ENCODE measurements at regions not wholly inside any gene's neighbourhood (a gene's known extent, or its start where the extent isn't known, plus 50 kb on each side); places are given as distances from the start of the nearest gene placed in this dataset.

GRCh38 chr1:82405333-82405732 lies 604.6 kb downstream of the ADGRL2 start:
- no peak overlapping the region for H3K27ac ChIP-seq (ENCODE audit: low read length)
- H3K4me1 ChIP-seq (ENCODE audit: control insufficient read depth, insufficient read depth, low read length): no peaks in the 10 kb centered on the region
- H3K9me3 ChIP-seq (ENCODE audit: control insufficient read depth in 2 of 2, low read length in 2 of 2): no peaks in the 10 kb centered on the region
- H3K4me3 ChIP-seq (ENCODE audit: low read length in 2 of 2): no peak overlapping the region
- H3K9ac ChIP-seq (ENCODE audit: low read length in 2 of 2): no peak overlapping the region
- H3K27me3 ChIP-seq (ENCODE audit: control insufficient read depth in 1 of 2, insufficient read depth in 2 of 2, low read length in 2 of 2): no peaks in the 10 kb centered on the region
- no peaks in the 10 kb centered on the region for H3K36me3 ChIP-seq (ENCODE audit: control insufficient read depth in 2 of 2, insufficient read depth in 2 of 2, low read length in 2 of 2)

GRCh38 chr1:82401116-82401515 lies 600.4 kb downstream of the ADGRL2 start:
- no peaks in the 10 kb centered on the region for H3K9me3 ChIP-seq (ENCODE audit: control insufficient read depth in 2 of 2, low read length in 2 of 2)
- H3K27ac ChIP-seq (ENCODE audit: low read length): no peak overlapping the region
- no peak overlapping the region for H3K9ac ChIP-seq (ENCODE audit: low read length in 2 of 2)
- no peaks in the 10 kb centered on the region for H3K36me3 ChIP-seq (ENCODE audit: control insufficient read depth in 2 of 2, insufficient read depth in 2 of 2, low read length in 2 of 2)
- H3K4me3 ChIP-seq (ENCODE audit: low read length in 2 of 2): no peak overlapping the region
- H3K27me3 ChIP-seq (ENCODE audit: control insufficient read depth in 1 of 2, insufficient read depth in 2 of 2, low read length in 2 of 2): no peaks in the 10 kb centered on the region
- H3K4me1 ChIP-seq (ENCODE audit: control insufficient read depth, insufficient read depth, low read length): no peaks in the 10 kb centered on the region

- H3K27me3 ChIP-seq (ENCODE audit: control insufficient read depth in 1 of 2, insufficient read depth in 2 of 2, low read length in 2 of 2): no peaks in the 10 kb centered on the region
- H3K4me3 ChIP-seq (ENCODE audit: low read length in 2 of 2): no peak overlapping the region
- no peaks in the 10 kb centered on the region for H3K4me1 ChIP-seq (ENCODE audit: control insufficient read depth, insufficient read depth, low read length)
- H3K27ac ChIP-seq (ENCODE audit: low read length): no peak overlapping the region
- no peak overlapping the region for H3K9ac ChIP-seq (ENCODE audit: low read length in 2 of 2)
- no peaks in the 10 kb centered on the region for H3K9me3 ChIP-seq (ENCODE audit: control insufficient read depth in 2 of 2, low read length in 2 of 2)
- no peaks in the 10 kb centered on the region for H3K36me3 ChIP-seq (ENCODE audit: control insufficient read depth in 2 of 2, insufficient read depth in 2 of 2, low read length in 2 of 2)
Measured at GRCh38 chr1:82400521-82400920, 599.8 kb downstream of the ADGRL2 start.

GRCh38 chr1:82399093-82399492 lies 598.4 kb downstream of the ADGRL2 start:
- Histone ChIP-seq H3K36me3 (ENCODE audit: control insufficient read depth in 2 of 2, insufficient read depth in 2 of 2, low read length in 2 of 2) (no peaks in the 10 kb centered on the region), H3K27me3 (ENCODE audit: control insufficient read depth in 1 of 2, insufficient read depth in 2 of 2, low read length in 2 of 2) (no peaks in the 10 kb centered on the region), H3K9ac (ENCODE audit: low read length in 2 of 2) (no peak overlapping the region), H3K4me1 (ENCODE audit: control insufficient read depth, insufficient read depth, low read length) (no peaks in the 10 kb centered on the region), H3K9me3 (ENCODE audit: control insufficient read depth in 2 of 2, low read length in 2 of 2) (no peaks in the 10 kb centered on the region), H3K4me3 (ENCODE audit: low read length in 2 of 2) (no peak overlapping the region), H3K27ac (ENCODE audit: low read length) (no peak overlapping the region)

GRCh38 chr1:82398357-82398756 lies 597.6 kb downstream of the ADGRL2 start:
- Histone ChIP-seq H3K9ac (ENCODE audit: low read length in 2 of 2) (no peak overlapping the region), H3K27me3 (ENCODE audit: control insufficient read depth in 1 of 2, insufficient read depth in 2 of 2, low read length in 2 of 2) (no peaks in the 10 kb centered on the region)

GRCh38 chr1:82395440-82395839 lies 594.7 kb downstream of the ADGRL2 start:
- Histone ChIP-seq H3K4me1 (ENCODE audit: control insufficient read depth, insufficient read depth, low read length) (no peaks in the 10 kb centered on the region), H3K4me3 (ENCODE audit: low read length in 2 of 2) (no peak overlapping the region), H3K9ac (ENCODE audit: low read length in 2 of 2) (no peak overlapping the region), H3K27ac (ENCODE audit: low read length) (no peak overlapping the region), H3K27me3 (ENCODE audit: control insufficient read depth in 1 of 2, insufficient read depth in 2 of 2, low read length in 2 of 2) (no peaks in the 10 kb centered on the region), H3K9me3 (ENCODE audit: control insufficient read depth in 2 of 2, low read length in 2 of 2) (no peaks in the 10 kb centered on the region), H3K36me3 (ENCODE audit: control insufficient read depth in 2 of 2, insufficient read depth in 2 of 2, low read length in 2 of 2) (no peaks in the 10 kb centered on the region)

More at GRCh38 chr1:82398357-82398756, 597.6 kb downstream of the ADGRL2 start:
- Histone ChIP-seq H3K4me3 (ENCODE audit: low read length in 2 of 2) (no peak overlapping the region), H3K36me3 (ENCODE audit: control insufficient read depth in 2 of 2, insufficient read depth in 2 of 2, low read length in 2 of 2) (no peaks in the 10 kb centered on the region), H3K4me1 (ENCODE audit: control insufficient read depth, insufficient read depth, low read length) (no peaks in the 10 kb centered on the region), H3K27ac (ENCODE audit: low read length) (no peak overlapping the region), H3K9me3 (ENCODE audit: control insufficient read depth in 2 of 2, low read length in 2 of 2) (no peaks in the 10 kb centered on the region)

- Histone ChIP-seq H3K27ac (ENCODE audit: low read length) (no peak overlapping the region), H3K27me3 (ENCODE audit: control insufficient read depth in 1 of 2, insufficient read depth in 2 of 2, low read length in 2 of 2) (no peaks in the 10 kb centered on the region), H3K9me3 (ENCODE audit: control insufficient read depth in 2 of 2, low read length in 2 of 2) (no peaks in the 10 kb centered on the region), H3K36me3 (ENCODE audit: control insufficient read depth in 2 of 2, insufficient read depth in 2 of 2, low read length in 2 of 2) (no peaks in the 10 kb centered on the region), H3K9ac (ENCODE audit: low read length in 2 of 2) (no peak overlapping the region), H3K4me1 (ENCODE audit: control insufficient read depth, insufficient read depth, low read length) (no peaks in the 10 kb centered on the region), H3K4me3 (ENCODE audit: low read length in 2 of 2) (no peak overlapping the region)
Measured at GRCh38 chr1:82392946-82393345, 592.2 kb downstream of the ADGRL2 start.

- H3K27me3 ChIP-seq (ENCODE audit: control insufficient read depth in 1 of 2, insufficient read depth in 2 of 2, low read length in 2 of 2): no peaks in the 10 kb centered on the region
- no peak overlapping the region for H3K27ac ChIP-seq (ENCODE audit: low read length)
- no peak overlapping the region for H3K9ac ChIP-seq (ENCODE audit: low read length in 2 of 2)
- H3K4me3 ChIP-seq (ENCODE audit: low read length in 2 of 2): no peak overlapping the region
- H3K4me1 ChIP-seq (ENCODE audit: control insufficient read depth, insufficient read depth, low read length): no peaks in the 10 kb centered on the region
- H3K36me3 ChIP-seq (ENCODE audit: control insufficient read depth in 2 of 2, insufficient read depth in 2 of 2, low read length in 2 of 2): no peaks in the 10 kb centered on the region
- H3K9me3 ChIP-seq (ENCODE audit: control insufficient read depth in 2 of 2, low read length in 2 of 2): no peaks in the 10 kb centered on the region
Measured at GRCh38 chr1:82392513-82392912, 591.8 kb downstream of the ADGRL2 start.

GRCh38 chr1:82391712-82392111 lies 591.0 kb downstream of the ADGRL2 start:
- Histone ChIP-seq H3K27ac (ENCODE audit: low read length) (no peak overlapping the region), H3K4me3 (ENCODE audit: low read length in 2 of 2) (no peak overlapping the region), H3K36me3 (ENCODE audit: control insufficient read depth in 2 of 2, insufficient read depth in 2 of 2, low read length in 2 of 2) (no peaks in the 10 kb centered on the region)

GRCh38 chr1:82390627-82391026 lies 589.9 kb downstream of the ADGRL2 start:
- H3K27me3 ChIP-seq (ENCODE audit: control insufficient read depth in 1 of 2, insufficient read depth in 2 of 2, low read length in 2 of 2): no peaks in the 10 kb centered on the region
- H3K9ac ChIP-seq (ENCODE audit: low read length in 2 of 2): no peak overlapping the region
- H3K36me3 ChIP-seq (ENCODE audit: control insufficient read depth in 2 of 2, insufficient read depth in 2 of 2, low read length in 2 of 2): no peaks in the 10 kb centered on the region
- no peak overlapping the region for H3K27ac ChIP-seq (ENCODE audit: low read length)
- H3K9me3 ChIP-seq (ENCODE audit: control insufficient read depth in 2 of 2, low read length in 2 of 2): no peaks in the 10 kb centered on the region
- no peak overlapping the region for H3K4me3 ChIP-seq (ENCODE audit: low read length in 2 of 2)
- H3K4me1 ChIP-seq (ENCODE audit: control insufficient read depth, insufficient read depth, low read length): no peaks in the 10 kb centered on the region

More at GRCh38 chr1:82391712-82392111, 591.0 kb downstream of the ADGRL2 start:
- Histone ChIP-seq H3K9me3 (ENCODE audit: control insufficient read depth in 2 of 2, low read length in 2 of 2) (no peaks in the 10 kb centered on the region), H3K4me1 (ENCODE audit: control insufficient read depth, insufficient read depth, low read length) (no peaks in the 10 kb centered on the region), H3K27me3 (ENCODE audit: control insufficient read depth in 1 of 2, insufficient read depth in 2 of 2, low read length in 2 of 2) (no peaks in the 10 kb centered on the region), H3K9ac (ENCODE audit: low read length in 2 of 2) (no peak overlapping the region)

GRCh38 chr1:82388679-82389078 lies 587.9 kb downstream of the ADGRL2 start:
- no peaks in the 10 kb centered on the region for H3K9me3 ChIP-seq (ENCODE audit: control insufficient read depth in 2 of 2, low read length in 2 of 2)
- H3K9ac ChIP-seq (ENCODE audit: low read length in 2 of 2): no peak overlapping the region
- H3K4me1 ChIP-seq (ENCODE audit: control insufficient read depth, insufficient read depth, low read length): no peaks in the 10 kb centered on the region
- H3K27me3 ChIP-seq (ENCODE audit: control insufficient read depth in 1 of 2, insufficient read depth in 2 of 2, low read length in 2 of 2): no peaks in the 10 kb centered on the region
- H3K27ac ChIP-seq (ENCODE audit: low read length): no peak overlapping the region
- H3K36me3 ChIP-seq (ENCODE audit: control insufficient read depth in 2 of 2, insufficient read depth in 2 of 2, low read length in 2 of 2): no peaks in the 10 kb centered on the region
- H3K4me3 ChIP-seq (ENCODE audit: low read length in 2 of 2): no peak overlapping the region

Measured in stomach smooth muscle (tissue), 2 donors.